AG04450 (cell line): ENCODE measurements at regions not wholly inside any gene's neighbourhood (a gene's known extent, or its start where the extent isn't known, plus 50 kb on each side); places are given as distances from the start of the nearest gene placed in this dataset.

Source experiments
- CTCF ChIA-PET: fragments of 300-600, 350-600 bp; formaldehyde crosslinking; extraction: SDS; loops from one replicate; lab custom pipeline; 2022; ENCODE audit warnings: antibody characterized with exemption, inconsistent platforms; lab: Charles Lee
- POLR2A ChIA-PET: fragments of 350-600 bp; formaldehyde crosslinking; extraction: SDS; loops from one replicate; lab custom pipeline; 2021; ENCODE audit warnings: antibody characterized with exemption, inconsistent platforms; lab: Yijun Ruan, JAX
- DNase-seq: peaks from one replicate; pipeline ENCODE4 v3.0.0-alpha.2; 2011; ENCODE audit warnings: low read depth, low spot score
- H3K27ac ChIP-seq: one replicate; pipeline ENCODE4 v1.5.1; 2012; ENCODE audit warnings: low read depth, low read length, control low read depth
- H3K27me3 ChIP-seq: one replicate; pipeline ENCODE4 v1.6.0; 2012; ENCODE audit warnings: low read length; ENCODE audit not compliant: control insufficient read depth, insufficient read depth
- H3K4me3 ChIP-seq: 2 replicates; pipeline ENCODE4 v1.5.1; 2011; ENCODE audit warnings: mild to moderate bottlenecking, low read depth, low read length, control low read depth
- H3K9me3 ChIP-seq: 2 replicates; pipeline ENCODE4 v1.5.1; 2012; ENCODE audit warnings: low read length; ENCODE audit not compliant: control insufficient read depth, insufficient read depth
- TF ChIP-seq, protein P1 (sequence below): IDR thresholded peaks from 2 replicates; pipeline ENCODE4 v1.5.1; 2011; ENCODE audit warnings: low read depth, low read length, control low read depth, inconsistent platforms

DNA sequence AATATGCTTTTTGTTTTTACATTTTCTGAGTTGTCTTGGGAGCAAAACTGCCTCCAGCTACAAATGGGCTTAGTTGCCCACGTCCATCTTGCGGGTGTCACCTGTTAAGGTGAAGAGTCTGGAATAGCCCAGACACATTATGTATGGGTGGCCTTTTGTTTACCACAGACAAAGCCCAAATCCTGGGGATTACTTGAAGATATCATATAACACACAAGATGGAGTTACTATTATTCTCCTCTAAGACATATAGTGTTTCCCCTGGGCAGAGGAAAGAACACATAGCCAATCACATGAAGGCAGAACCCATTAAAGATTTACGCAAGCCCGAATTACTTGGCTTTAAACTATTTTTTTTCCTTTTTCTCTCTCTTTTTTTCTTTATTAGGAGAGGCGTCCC lies 625.6 kb upstream of the FAM241A start:
- ChIA-PET CTCF (interaction anchor here (0.9 kb wide), 1 partner anchor 9 kb away, joined by 3 read pairs; no protein-coding TSS in a partner anchor), POLR2A (no interaction called here)

DNA sequence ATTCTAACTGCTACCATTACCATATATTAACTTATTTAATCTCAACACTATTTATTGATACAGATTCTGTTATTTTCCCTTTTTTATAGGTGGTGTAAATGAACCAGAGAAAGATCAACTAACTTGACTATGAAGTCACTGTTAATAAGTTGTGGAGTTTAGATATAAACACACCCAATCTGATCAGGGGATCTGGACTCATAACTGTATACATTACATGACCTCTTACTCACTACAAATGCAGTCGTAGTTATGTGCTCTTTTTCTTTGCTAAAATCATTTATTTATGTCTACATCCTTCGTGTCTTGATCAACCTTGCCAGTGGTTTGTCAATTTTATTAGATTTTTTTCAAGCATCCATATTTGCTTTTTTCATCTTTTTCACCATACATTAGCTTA lies 614.8 kb upstream of the FAM241A start:
- Histone ChIP-seq H3K9me3 (peaks cover 4% of the 10 kb centered on the region; the same call in 1 of the 2 replicates), H3K27me3 (no peaks in the 10 kb centered on the region), H3K4me3 (no peak overlapping the region), H3K27ac (no peak overlapping the region)
- DNase-seq, result no peak
- TF ChIP-seq, protein P1, sequence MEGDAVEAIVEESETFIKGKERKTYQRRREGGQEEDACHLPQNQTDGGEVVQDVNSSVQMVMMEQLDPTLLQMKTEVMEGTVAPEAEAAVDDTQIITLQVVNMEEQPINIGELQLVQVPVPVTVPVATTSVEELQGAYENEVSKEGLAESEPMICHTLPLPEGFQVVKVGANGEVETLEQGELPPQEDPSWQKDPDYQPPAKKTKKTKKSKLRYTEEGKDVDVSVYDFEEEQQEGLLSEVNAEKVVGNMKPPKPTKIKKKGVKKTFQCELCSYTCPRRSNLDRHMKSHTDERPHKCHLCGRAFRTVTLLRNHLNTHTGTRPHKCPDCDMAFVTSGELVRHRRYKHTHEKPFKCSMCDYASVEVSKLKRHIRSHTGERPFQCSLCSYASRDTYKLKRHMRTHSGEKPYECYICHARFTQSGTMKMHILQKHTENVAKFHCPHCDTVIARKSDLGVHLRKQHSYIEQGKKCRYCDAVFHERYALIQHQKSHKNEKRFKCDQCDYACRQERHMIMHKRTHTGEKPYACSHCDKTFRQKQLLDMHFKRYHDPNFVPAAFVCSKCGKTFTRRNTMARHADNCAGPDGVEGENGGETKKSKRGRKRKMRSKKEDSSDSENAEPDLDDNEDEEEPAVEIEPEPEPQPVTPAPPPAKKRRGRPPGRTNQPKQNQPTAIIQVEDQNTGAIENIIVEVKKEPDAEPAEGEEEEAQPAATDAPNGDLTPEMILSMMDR, result no peak
- POLR2A ChIA-PET, result no interaction called here
- CTCF ChIA-PET, result no interaction called here

More for the DNA sequence above, 625.6 kb upstream of the FAM241A start:
- Histone ChIP-seq H3K27ac (no peak overlapping the region), H3K9me3 (peaks cover 3% of the 10 kb centered on the region; the same call in 1 of the 2 replicates), H3K27me3 (no peaks in the 10 kb centered on the region), H3K4me3 (no peak overlapping the region)
- TF ChIP-seq, protein P1, result no peak
- DNase-seq, result no peak

DNA sequence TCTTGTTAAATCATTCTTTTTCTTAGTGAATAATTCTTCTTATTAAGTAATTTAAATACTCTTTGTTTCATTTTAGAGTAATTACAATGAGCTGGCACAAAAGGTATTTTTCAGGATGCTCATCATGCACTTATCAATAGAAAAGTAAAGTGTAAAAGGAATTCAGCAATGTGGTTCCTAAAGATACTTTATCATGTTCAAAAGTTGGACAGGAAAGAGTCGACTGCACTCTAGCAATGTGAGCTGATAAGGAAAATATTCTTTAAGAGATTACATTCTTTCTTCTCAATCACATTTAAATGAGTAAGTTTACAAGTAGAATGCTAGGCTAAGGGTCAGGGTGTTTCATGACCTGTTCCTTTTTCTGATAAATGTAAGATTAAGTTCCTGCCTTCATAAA lies 609.5 kb upstream of the FAM241A start:
- Histone ChIP-seq H3K4me3 (no peak overlapping the region), H3K9me3 (no peaks in the 10 kb centered on the region), H3K27me3 (no peaks in the 10 kb centered on the region), H3K27ac (no peak overlapping the region)
- ChIA-PET POLR2A (no interaction called here), CTCF (no interaction called here)
- TF ChIP-seq, protein P1, result no peak
- no peak for DNase-seq

DNA sequence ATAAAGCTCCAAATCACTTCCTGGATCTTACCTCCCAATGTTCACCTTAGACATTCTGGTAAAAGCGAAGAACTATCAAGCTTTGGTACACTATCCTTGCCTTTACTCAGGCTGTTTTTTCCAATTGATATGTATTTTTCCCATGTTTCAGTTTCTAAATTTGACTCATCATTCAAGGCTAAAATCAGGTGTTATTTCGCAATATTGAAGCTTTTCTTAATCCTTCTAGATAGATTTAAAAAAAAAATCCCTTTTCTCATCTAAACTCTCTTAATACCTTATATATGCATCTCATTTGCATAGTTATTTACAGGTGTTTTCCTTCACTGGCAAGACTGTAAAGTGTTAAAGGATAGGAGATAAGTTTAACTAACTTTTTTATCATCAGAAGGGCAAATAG lies 608.1 kb upstream of the FAM241A start:
- ChIA-PET POLR2A (no interaction called here), CTCF (interaction anchor here (0.7 kb wide), 1 partner anchor 65 kb away, joined by 3 read pairs; no protein-coding TSS in a partner anchor)
- TF ChIP-seq, protein P1, result no peak
- no peaks in the 10 kb centered on the region for H3K27me3 ChIP-seq
- DNase-seq, result no peak
- H3K9me3 ChIP-seq, result no peaks in the 10 kb centered on the region
- no peak overlapping the region for H3K4me3 ChIP-seq
- no peak overlapping the region for H3K27ac ChIP-seq

DNA sequence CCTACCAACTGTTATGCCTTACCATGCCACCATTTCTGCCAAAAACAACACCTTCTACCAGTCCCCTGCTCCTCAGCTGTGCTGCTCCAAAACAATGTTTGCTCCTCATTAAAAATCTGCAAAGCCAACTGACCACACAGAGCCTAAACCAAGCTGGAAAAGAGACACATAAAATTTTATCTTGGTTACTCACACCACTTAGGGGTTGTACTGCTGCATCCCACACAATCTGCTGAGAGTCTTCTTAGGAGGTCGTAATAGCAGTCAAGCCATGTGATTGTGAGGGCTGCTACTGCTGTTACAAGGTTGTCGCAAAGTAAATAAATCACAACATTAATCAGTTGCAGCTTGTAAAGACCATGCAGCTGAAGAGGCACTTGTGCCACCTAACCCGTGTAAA lies 607.4 kb upstream of the FAM241A start:
- peak; percentile 8 for DNase-seq
- no peaks in the 10 kb centered on the region for H3K9me3 ChIP-seq
- H3K27ac ChIP-seq, result no peak overlapping the region
- TF ChIP-seq, protein P1, result no peak
- no peak overlapping the region for H3K4me3 ChIP-seq
- POLR2A ChIA-PET, result interaction anchor here (0.9 kb wide), 1 partner anchor 43 kb away, joined by 12 read pairs; no protein-coding TSS in a partner anchor
- H3K27me3 ChIP-seq, result no peaks in the 10 kb centered on the region
- CTCF ChIA-PET, result no interaction called here
